ENCODE measurements at regions not wholly inside any gene's neighbourhood (a gene's known extent, or its start where the extent isn't known, plus 50 kb on each side); places are given as distances from the start of the nearest gene placed in this dataset.

GRCh38 chr6:1472643-1473042 is 83.3 kb downstream of the FOXF2 start:
- TF ChIP-seq POLR2A (IDR thresholded peaks at IDR 0.05; ENCODE audit: low read depth, low read length) (no peak), TAF1 (IDR thresholded peaks at IDR 0.05; ENCODE audit: borderline replicate concordance, low read depth, low read length) (no peak)
